ENCODE measurements at regions not wholly inside any gene's neighbourhood (a gene's known extent, or its start where the extent isn't known, plus 50 kb on each side); places are given as distances from the start of the nearest gene placed in this dataset.

DNA sequence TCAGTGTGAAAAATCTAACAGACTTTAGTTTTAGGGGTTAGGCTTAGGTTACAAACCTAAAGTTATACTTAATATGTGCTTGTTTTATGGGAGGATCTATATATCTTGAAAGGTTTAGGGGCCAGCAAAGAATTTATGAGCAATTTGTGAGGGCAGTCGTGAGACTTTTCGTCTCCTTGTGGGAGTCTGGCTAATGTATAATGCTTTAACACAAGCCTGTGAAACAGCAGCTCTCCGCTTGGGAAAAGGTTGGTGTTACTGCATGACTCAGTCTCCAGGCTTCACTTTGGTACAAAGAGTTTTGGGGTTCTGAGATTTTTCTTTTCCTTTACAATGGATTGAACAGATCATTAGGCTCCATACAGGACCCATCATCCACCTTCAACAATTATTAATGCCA, 79.0 kb upstream of the MFGE8 start:
- TF ChIP-seq ZC3H10 (CRISPR knock-in tag; IDR thresholded peaks at IDR 0.05) (no peak), GLIS3 (CRISPR knock-in tag; IDR thresholded peaks at IDR 0.05) (no peak), ZFP30 (CRISPR knock-in tag; IDR thresholded peaks at IDR 0.05) (no peak), ARNTL (CRISPR knock-in tag; IDR thresholded peaks at IDR 0.05; ENCODE audit: borderline replicate concordance, low read depth) (no peak), ISL1 (CRISPR knock-in tag; IDR thresholded peaks at IDR 0.05) (peak; percentile 38), ZFP3 (CRISPR knock-in tag; IDR thresholded peaks at IDR 0.05) (no peak)
- TF ChIP-seq, protein P1, sequence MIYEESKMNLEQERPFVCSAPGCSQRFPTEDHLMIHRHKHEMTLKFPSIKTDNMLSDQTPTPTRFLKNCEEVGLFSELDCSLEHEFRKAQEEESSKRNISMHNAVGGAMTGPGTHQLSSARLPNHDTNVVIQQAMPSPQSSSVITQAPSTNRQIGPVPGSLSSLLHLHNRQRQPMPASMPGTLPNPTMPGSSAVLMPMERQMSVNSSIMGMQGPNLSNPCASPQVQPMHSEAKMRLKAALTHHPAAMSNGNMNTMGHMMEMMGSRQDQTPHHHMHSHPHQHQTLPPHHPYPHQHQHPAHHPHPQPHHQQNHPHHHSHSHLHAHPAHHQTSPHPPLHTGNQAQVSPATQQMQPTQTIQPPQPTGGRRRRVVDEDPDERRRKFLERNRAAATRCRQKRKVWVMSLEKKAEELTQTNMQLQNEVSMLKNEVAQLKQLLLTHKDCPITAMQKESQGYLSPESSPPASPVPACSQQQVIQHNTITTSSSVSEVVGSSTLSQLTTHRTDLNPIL (CRISPR knock-in tag; IDR thresholded peaks at IDR 0.05; ENCODE audit: low read depth): no peak
- ATAC-seq: no peak

- ATAC-seq: no peak
- TF ChIP-seq POU6F1 (CRISPR knock-in tag; IDR thresholded peaks at IDR 0.05; ENCODE audit: borderline replicate concordance, low read depth) (no peak), GLIS3 (CRISPR knock-in tag; IDR thresholded peaks at IDR 0.05) (no peak), CSDC2 (CRISPR knock-in tag; IDR thresholded peaks at IDR 0.05) (no peak), TSHZ2 (CRISPR knock-in tag; IDR thresholded peaks at IDR 0.05) (no peak), BACH2 (CRISPR knock-in tag; IDR thresholded peaks at IDR 0.05; ENCODE audit: borderline replicate concordance) (no peak)
These were observed 79.8 kb upstream of the MFGE8 start for GRCh38 chr15:88992912-88993376.

DNA sequence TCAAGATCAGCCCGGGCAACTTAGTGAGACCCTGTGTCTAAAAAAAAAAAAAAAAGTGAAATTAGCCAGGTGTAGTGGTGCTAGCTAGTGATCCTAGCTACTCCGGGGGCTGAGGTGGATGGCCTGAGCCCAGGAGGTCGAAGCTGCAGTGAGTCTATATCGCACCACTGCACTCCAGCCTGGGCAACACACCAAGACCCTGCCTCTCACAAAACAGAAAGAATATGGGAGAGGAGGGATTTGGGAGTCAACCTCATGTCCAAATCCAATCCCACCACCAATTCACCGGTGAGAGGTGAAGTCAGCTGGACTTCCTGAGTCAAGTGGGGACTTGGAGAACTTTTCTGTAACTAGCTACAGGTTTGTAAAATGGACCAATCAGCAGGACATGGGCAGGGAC, 80.5 kb upstream of the MFGE8 start:
- ATAC-seq: no peak
- TF ChIP-seq POU6F1 (CRISPR knock-in tag; IDR thresholded peaks at IDR 0.05; ENCODE audit: borderline replicate concordance, low read depth) (no peak), ISL1 (CRISPR knock-in tag; IDR thresholded peaks at IDR 0.05) (no peak), TCF4 (CRISPR knock-in tag; IDR thresholded peaks at IDR 0.05; ENCODE audit: borderline replicate concordance) (no peak), CSDC2 (CRISPR knock-in tag; IDR thresholded peaks at IDR 0.05) (no peak), SNAI2 (CRISPR knock-in tag; IDR thresholded peaks at IDR 0.05) (no peak), ZNF70 (CRISPR knock-in tag; IDR thresholded peaks at IDR 0.05) (no peak), RARB (CRISPR knock-in tag; IDR thresholded peaks at IDR 0.05) (no peak), ZNF565 (CRISPR knock-in tag; conservative IDR thresholded peaks at IDR 0.05; ENCODE audit: low read depth) (no peak), ZC3H10 (CRISPR knock-in tag; IDR thresholded peaks at IDR 0.05) (no peak)

DNA sequence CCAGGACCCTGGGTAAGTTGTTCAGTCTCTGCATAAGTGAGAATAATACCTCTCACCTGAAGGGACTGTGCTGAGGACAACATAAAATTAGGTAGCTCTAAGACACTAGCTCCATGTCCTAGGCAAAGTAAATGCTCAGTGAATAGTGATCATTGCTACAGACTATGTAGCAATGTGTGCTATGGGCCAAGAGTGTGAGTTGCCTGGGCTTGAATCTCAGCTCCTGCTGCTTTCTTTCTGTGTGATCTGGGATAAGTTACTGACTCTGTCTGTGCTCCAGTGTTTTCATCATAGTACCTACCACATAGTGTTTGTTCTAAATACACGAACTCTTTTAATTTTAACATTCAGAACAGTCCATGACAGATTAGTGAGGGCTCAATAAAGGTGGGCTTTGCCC, 81.1 kb upstream of the MFGE8 start:
- no peak for ATAC-seq
- TF ChIP-seq ZNF8 (CRISPR knock-in tag; IDR thresholded peaks at IDR 0.05): no peak
- TF ChIP-seq, protein P2, sequence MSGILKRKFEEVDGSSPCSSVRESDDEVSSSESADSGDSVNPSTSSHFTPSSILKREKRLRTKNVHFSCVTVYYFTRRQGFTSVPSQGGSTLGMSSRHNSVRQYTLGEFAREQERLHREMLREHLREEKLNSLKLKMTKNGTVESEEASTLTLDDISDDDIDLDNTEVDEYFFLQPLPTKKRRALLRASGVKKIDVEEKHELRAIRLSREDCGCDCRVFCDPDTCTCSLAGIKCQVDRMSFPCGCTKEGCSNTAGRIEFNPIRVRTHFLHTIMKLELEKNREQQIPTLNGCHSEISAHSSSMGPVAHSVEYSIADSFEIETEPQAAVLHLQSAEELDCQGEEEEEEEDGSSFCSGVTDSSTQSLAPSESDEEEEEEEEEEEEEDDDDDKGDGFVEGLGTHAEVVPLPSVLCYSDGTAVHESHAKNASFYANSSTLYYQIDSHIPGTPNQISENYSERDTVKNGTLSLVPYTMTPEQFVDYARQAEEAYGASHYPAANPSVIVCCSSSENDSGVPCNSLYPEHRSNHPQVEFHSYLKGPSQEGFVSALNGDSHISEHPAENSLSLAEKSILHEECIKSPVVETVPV (CRISPR knock-in tag; IDR thresholded peaks at IDR 0.05): no peak
- TF ChIP-seq OSR1 (CRISPR knock-in tag; IDR thresholded peaks at IDR 0.05): no peak
- no peak for TF ChIP-seq ARNTL (CRISPR knock-in tag; IDR thresholded peaks at IDR 0.05; ENCODE audit: borderline replicate concordance, low read depth)
- no peak for TF ChIP-seq CSDC2 (CRISPR knock-in tag; IDR thresholded peaks at IDR 0.05)
- TF ChIP-seq ZNF565 (CRISPR knock-in tag; conservative IDR thresholded peaks at IDR 0.05; ENCODE audit: low read depth): no peak
- TF ChIP-seq RARB (CRISPR knock-in tag; IDR thresholded peaks at IDR 0.05): no peak
- TF ChIP-seq SNAI2 (CRISPR knock-in tag; IDR thresholded peaks at IDR 0.05): no peak
- TF ChIP-seq, protein P1 (CRISPR knock-in tag; IDR thresholded peaks at IDR 0.05; ENCODE audit: low read depth): no peak
- no peak for TF ChIP-seq POU6F1 (CRISPR knock-in tag; IDR thresholded peaks at IDR 0.05; ENCODE audit: borderline replicate concordance, low read depth)
- no peak for TF ChIP-seq TCF4 (CRISPR knock-in tag; IDR thresholded peaks at IDR 0.05; ENCODE audit: borderline replicate concordance)
- TF ChIP-seq GLIS3 (CRISPR knock-in tag; IDR thresholded peaks at IDR 0.05): no peak
- TF ChIP-seq ZNF70 (CRISPR knock-in tag; IDR thresholded peaks at IDR 0.05): no peak
- TF ChIP-seq PATZ1 (CRISPR knock-in tag; IDR thresholded peaks at IDR 0.05; ENCODE audit: borderline replicate concordance): no peak
- no peak for TF ChIP-seq TOX (CRISPR knock-in tag; IDR thresholded peaks at IDR 0.05; ENCODE audit: borderline replicate concordance)
- TF ChIP-seq ZC3H10 (CRISPR knock-in tag; IDR thresholded peaks at IDR 0.05): no peak
- no peak for TF ChIP-seq ZFP30 (CRISPR knock-in tag; IDR thresholded peaks at IDR 0.05)
